GM19455 (cell line): ENCODE measurements at regions not wholly inside any gene's neighbourhood (a gene's known extent, or its start where the extent isn't known, plus 50 kb on each side); places are given as distances from the start of the nearest gene placed in this dataset.
"Not testable (repeated sequence)": the region's sequence is repeated elsewhere in the genome, so short reads cannot be mapped to it uniquely, and the experiment has no call there.

Source experiments
- ATAC-seq: cut with Tn5 transposase; IDR thresholded peaks from one replicate; pipeline ENCODE4 v1.9.1; 2021; ENCODE audit not compliant: unreplicated experiment

GRCh38 chr7:10521306-10521705 lies 452.4 kb upstream of the PHF14 start:
- no peak for ATAC-seq

- not testable (repeated sequence) for ATAC-seq
These were observed 440.2 kb upstream of the PHF14 start for GRCh38 chr7:10533429-10533828.

GRCh38 chr7:10536561-10536960 lies 437.1 kb upstream of the PHF14 start:
- no peak for ATAC-seq

- ATAC-seq: no peak
These were observed 435.9 kb upstream of the PHF14 start for GRCh38 chr7:10537764-10538163.

GRCh38 chr7:10557375-10557774 lies 416.3 kb upstream of the PHF14 start:
- ATAC-seq: no peak

- no peak for ATAC-seq
These were observed 413.2 kb upstream of the PHF14 start for GRCh38 chr7:10560497-10560896.

GRCh38 chr7:10568891-10569290 lies 404.8 kb upstream of the PHF14 start:
- no peak for ATAC-seq

GRCh38 chr7:10571759-10572158 lies 401.9 kb upstream of the PHF14 start:
- ATAC-seq: no peak

- no peak for ATAC-seq
These were observed 395.8 kb upstream of the PHF14 start for GRCh38 chr7:10577866-10578374.

GRCh38 chr7:10579561-10579960 lies 394.1 kb upstream of the PHF14 start:
- no peak for ATAC-seq

- no peak for ATAC-seq
These were observed 388.8 kb upstream of the PHF14 start for GRCh38 chr7:10584886-10585285.

- ATAC-seq: no peak
These were observed 385.6 kb upstream of the PHF14 start for GRCh38 chr7:10588084-10588483.

- ATAC-seq: no peak
These were observed 381.1 kb upstream of the PHF14 start for GRCh38 chr7:10592604-10593003.

- ATAC-seq: no peak
These were observed 380.6 kb upstream of the PHF14 start for GRCh38 chr7:10593080-10593479.

GRCh38 chr7:10596827-10597226 lies 376.8 kb upstream of the PHF14 start:
- no peak for ATAC-seq

GRCh38 chr7:10604128-10604527 lies 369.5 kb upstream of the PHF14 start:
- no peak for ATAC-seq

GRCh38 chr7:10612950-10613349 lies 360.7 kb upstream of the PHF14 start:
- ATAC-seq: no peak

GRCh38 chr7:10618953-10619352 lies 354.7 kb upstream of the PHF14 start:
- ATAC-seq: no peak

- no peak for ATAC-seq
These were observed 341.0 kb upstream of the PHF14 start for GRCh38 chr7:10632712-10633111.

- no peak for ATAC-seq
These were observed 339.4 kb upstream of the PHF14 start for GRCh38 chr7:10634239-10634638.

- ATAC-seq: no peak
These were observed 335.7 kb upstream of the PHF14 start for GRCh38 chr7:10637991-10638390.

- ATAC-seq: no peak
These were observed 330.1 kb upstream of the PHF14 start for GRCh38 chr7:10643545-10643944.

GRCh38 chr7:10644849-10645248 lies 328.8 kb upstream of the PHF14 start:
- no peak for ATAC-seq

GRCh38 chr7:10646194-10646593 lies 327.5 kb upstream of the PHF14 start:
- ATAC-seq: no peak
